HG03521 (cell line): ENCODE measurements at regions not wholly inside any gene's neighbourhood (a gene's known extent, or its start where the extent isn't known, plus 50 kb on each side); places are given as distances from the start of the nearest gene placed in this dataset.
"Not testable (repeated sequence)": the region's sequence is repeated elsewhere in the genome, so short reads cannot be mapped to it uniquely, and the experiment has no call there.

Experiments used
- ATAC-seq: cut with Tn5 transposase; IDR thresholded peaks from one replicate; pipeline ENCODE4 v1.9.1; 2021; ENCODE audit warnings: mild to moderate bottlenecking, moderate library complexity; ENCODE audit not compliant: unreplicated experiment

GRCh38 chr4:18695733-18696527 lies 674.4 kb upstream of the LCORL start:
- ATAC-seq, result no peak

GRCh38 chr4:18691431-18692200 lies 670.1 kb upstream of the LCORL start:
- ATAC-seq, result no peak

GRCh38 chr4:18690291-18690955 lies 668.9 kb upstream of the LCORL start:
- ATAC-seq, result no peak

- peak; percentile 58 for ATAC-seq
Observed at GRCh38 chr4:18689308-18690115, 668.0 kb upstream of the LCORL start.

GRCh38 chr4:18688351-18688750 lies 666.8 kb upstream of the LCORL start:
- not testable (repeated sequence) for ATAC-seq

- ATAC-seq, result no peak
Observed at GRCh38 chr4:18686338-18687037, 664.9 kb upstream of the LCORL start.

- no peak for ATAC-seq
Observed at GRCh38 chr4:18684932-18685331, 663.4 kb upstream of the LCORL start.

GRCh38 chr4:18676526-18676915 lies 655.0 kb upstream of the LCORL start:
- ATAC-seq, result no peak

GRCh38 chr4:18675586-18676525 lies 654.3 kb upstream of the LCORL start:
- no peak for ATAC-seq

GRCh38 chr4:18670034-18670433 lies 648.5 kb upstream of the LCORL start:
- ATAC-seq, result no peak

GRCh38 chr4:18669390-18669789 lies 647.8 kb upstream of the LCORL start:
- ATAC-seq, result no peak

GRCh38 chr4:18666322-18666721 lies 644.8 kb upstream of the LCORL start:
- no peak for ATAC-seq

- no peak for ATAC-seq
Observed at GRCh38 chr4:18664171-18664570, 642.6 kb upstream of the LCORL start.

GRCh38 chr4:18645351-18645750 lies 623.8 kb upstream of the LCORL start:
- no peak for ATAC-seq

GRCh38 chr4:18641334-18641733 lies 619.8 kb upstream of the LCORL start:
- no peak for ATAC-seq

- ATAC-seq, result no peak
Observed at GRCh38 chr4:18638031-18638430, 616.5 kb upstream of the LCORL start.

- no peak for ATAC-seq
Observed at GRCh38 chr4:18636001-18636585, 614.5 kb upstream of the LCORL start.

GRCh38 chr4:18635531-18635930 lies 614.0 kb upstream of the LCORL start:
- no peak for ATAC-seq

- no peak for ATAC-seq
Observed at GRCh38 chr4:18631586-18631985, 610.0 kb upstream of the LCORL start.
